ENCODE measurements at regions not wholly inside any gene's neighbourhood (a gene's known extent, or its start where the extent isn't known, plus 50 kb on each side); places are given as distances from the start of the nearest gene placed in this dataset.

- Mint-ChIP-seq H3K27me3 (ENCODE audit: low read depth) (no peaks in the 10 kb centered on the region), H3K36me3 (ENCODE audit: low read depth) (peaks cover 19% of the 10 kb centered on the region), H3K4me1 (no peaks in the 10 kb centered on the region), H3K27ac (no peak overlapping the region), H3K9me3 (peaks cover 22% of the 10 kb centered on the region), H3K4me3 (no peak overlapping the region)
- TF ChIP-seq CTCF (IDR thresholded peaks at IDR 0.05; ENCODE audit: unreplicated experiment in 3 of 3) = no peak
Observed at GRCh38 chr2:236440110-236440881, 129.3 kb upstream of the ACKR3 start.

- Mint-ChIP-seq H3K27me3 (ENCODE audit: low read depth) (peaks cover 10% of the 10 kb centered on the region), H3K9me3 (peaks cover 22% of the 10 kb centered on the region), H3K36me3 (ENCODE audit: low read depth) (peaks cover 29% of the 10 kb centered on the region), H3K4me1 (no peaks in the 10 kb centered on the region), H3K4me3 (no peak overlapping the region), H3K27ac (no peak overlapping the region)
- TF ChIP-seq CTCF (IDR thresholded peaks at IDR 0.05; ENCODE audit: unreplicated experiment in 3 of 3) = no peak
Observed at GRCh38 chr2:236444187-236444586, 125.4 kb upstream of the ACKR3 start.

DNA sequence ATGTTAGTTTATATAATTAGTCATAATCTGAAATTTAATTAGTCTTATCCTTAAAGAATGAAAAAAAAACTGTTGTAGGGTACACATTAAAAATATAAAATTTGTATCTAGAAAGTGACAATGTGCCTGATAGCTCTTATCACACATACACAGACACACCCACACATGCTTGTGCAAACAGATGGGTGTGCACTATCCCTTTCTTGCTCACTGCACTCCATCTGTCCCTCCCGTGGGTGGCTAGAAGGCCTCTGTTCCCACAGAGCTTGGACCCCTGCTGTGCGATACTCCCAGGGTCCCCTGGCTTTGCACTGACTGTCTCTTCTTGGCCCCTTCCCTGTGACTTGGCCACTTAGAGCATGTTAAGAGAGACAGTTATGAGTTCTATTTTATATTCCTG, 123.9 kb upstream of the ACKR3 start:
- H3K36me3 Mint-ChIP-seq (ENCODE audit: low read depth) = peaks cover 29% of the 10 kb centered on the region
- H3K4me3 Mint-ChIP-seq = no peak overlapping the region
- no peak overlapping the region for H3K27ac Mint-ChIP-seq
- H3K4me1 Mint-ChIP-seq = no peaks in the 10 kb centered on the region
- peaks cover 22% of the 10 kb centered on the region for H3K9me3 Mint-ChIP-seq
- peaks cover 17% of the 10 kb centered on the region for H3K27me3 Mint-ChIP-seq (ENCODE audit: low read depth)
- TF ChIP-seq CTCF (IDR thresholded peaks at IDR 0.05; ENCODE audit: unreplicated experiment in 3 of 3) = no peak

DNA sequence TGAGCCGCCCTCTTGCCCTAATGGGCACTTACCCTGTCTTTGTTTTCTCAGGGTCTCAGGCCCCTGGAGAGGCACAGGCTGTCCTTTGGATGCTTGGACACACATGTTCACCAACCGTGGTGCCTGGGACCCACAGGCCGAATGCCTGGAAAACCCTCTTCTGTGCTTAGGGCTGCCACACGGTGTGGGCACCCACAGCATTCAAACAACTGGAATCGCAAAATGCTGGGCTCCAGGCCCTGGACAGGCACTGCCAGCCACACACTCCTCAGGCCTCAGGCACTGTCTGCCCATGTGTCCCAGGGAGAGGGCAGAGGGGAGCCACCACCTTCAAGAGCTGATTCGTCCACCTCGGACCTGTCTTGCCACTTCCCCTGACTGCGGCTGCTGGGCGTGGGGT, 123.1 kb upstream of the ACKR3 start:
- no peak for TF ChIP-seq CTCF (IDR thresholded peaks at IDR 0.05; ENCODE audit: unreplicated experiment in 3 of 3)

DNA sequence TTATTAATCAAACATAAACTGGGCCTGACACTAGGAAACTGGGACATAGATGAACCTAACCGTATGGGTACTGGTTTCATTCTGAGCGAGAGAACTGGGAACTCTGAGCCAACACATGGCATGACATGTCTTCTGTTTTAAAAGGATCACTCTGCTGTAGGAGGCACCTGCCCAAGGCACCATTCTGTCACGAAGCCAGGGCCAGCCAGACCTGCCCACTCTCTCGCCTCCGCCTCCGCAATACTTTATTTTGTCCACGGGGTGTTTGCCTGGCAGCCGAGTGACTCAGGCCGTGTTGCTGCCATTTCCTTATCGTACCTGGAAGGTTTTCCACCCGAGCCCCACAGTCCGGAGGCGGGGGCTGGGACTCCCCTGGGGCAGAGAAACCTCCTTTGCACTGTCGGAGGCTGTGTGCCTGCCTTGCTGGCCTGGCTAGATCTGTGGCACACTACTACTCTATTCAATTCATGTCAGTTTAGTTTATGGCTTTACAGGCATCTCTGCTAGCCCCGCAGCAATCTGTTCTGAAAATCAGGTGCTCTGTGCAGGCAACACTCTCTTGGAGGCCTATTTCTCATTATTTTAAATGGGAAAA, 120.4 kb upstream of the ACKR3 start:
- H3K27ac Mint-ChIP-seq = no peak overlapping the region
- no peak overlapping the region for H3K4me3 Mint-ChIP-seq
- H3K27me3 Mint-ChIP-seq (ENCODE audit: low read depth) = peaks cover 33% of the 10 kb centered on the region
- H3K36me3 Mint-ChIP-seq (ENCODE audit: low read depth) = peaks cover 20% of the 10 kb centered on the region
- H3K9me3 Mint-ChIP-seq = peaks cover 10% of the 10 kb centered on the region
- TF ChIP-seq CTCF (IDR thresholded peaks at IDR 0.05; ENCODE audit: unreplicated experiment in 3 of 3) = no peak
- H3K4me1 Mint-ChIP-seq = no peaks in the 10 kb centered on the region

More for the DNA sequence above, 123.1 kb upstream of the ACKR3 start:
- H3K36me3 Mint-ChIP-seq (ENCODE audit: low read depth) = peaks cover 29% of the 10 kb centered on the region
- H3K9me3 Mint-ChIP-seq = peaks cover 22% of the 10 kb centered on the region
- peaks cover 18% of the 10 kb centered on the region for H3K27me3 Mint-ChIP-seq (ENCODE audit: low read depth)
- no peaks in the 10 kb centered on the region for H3K4me1 Mint-ChIP-seq
- H3K4me3 Mint-ChIP-seq = no peak overlapping the region
- no peak overlapping the region for H3K27ac Mint-ChIP-seq

- peaks cover 14% of the 10 kb centered on the region for H3K36me3 Mint-ChIP-seq (ENCODE audit: low read depth)
- no peaks in the 10 kb centered on the region for H3K4me1 Mint-ChIP-seq
- H3K27ac Mint-ChIP-seq = no peak overlapping the region
- no peak overlapping the region for H3K4me3 Mint-ChIP-seq
- H3K9me3 Mint-ChIP-seq = peaks cover 3% of the 10 kb centered on the region
- peaks cover 46% of the 10 kb centered on the region for H3K27me3 Mint-ChIP-seq (ENCODE audit: low read depth)
- no peak for TF ChIP-seq CTCF (IDR thresholded peaks at IDR 0.05; ENCODE audit: unreplicated experiment in 3 of 3)
Observed at GRCh38 chr2:236452238-236452637, 117.4 kb upstream of the ACKR3 start.
